GM20000 (cell line): ENCODE measurements at regions not wholly inside any gene's neighbourhood (a gene's known extent, or its start where the extent isn't known, plus 50 kb on each side); places are given as distances from the start of the nearest gene placed in this dataset.

Source experiments
- DNase-seq: peaks from one replicate; pipeline ENCODE4 v3.0.0; 2012; ENCODE audit warnings: low spot score
- TF ChIP-seq, protein P1 (sequence below): IDR thresholded peaks from 2 replicates; pipeline ENCODE4 v1.5.1; 2012; ENCODE audit warnings: mild to moderate bottlenecking, control low read depth; ENCODE audit errors: extremely low read depth, missing control alignments

DNA sequence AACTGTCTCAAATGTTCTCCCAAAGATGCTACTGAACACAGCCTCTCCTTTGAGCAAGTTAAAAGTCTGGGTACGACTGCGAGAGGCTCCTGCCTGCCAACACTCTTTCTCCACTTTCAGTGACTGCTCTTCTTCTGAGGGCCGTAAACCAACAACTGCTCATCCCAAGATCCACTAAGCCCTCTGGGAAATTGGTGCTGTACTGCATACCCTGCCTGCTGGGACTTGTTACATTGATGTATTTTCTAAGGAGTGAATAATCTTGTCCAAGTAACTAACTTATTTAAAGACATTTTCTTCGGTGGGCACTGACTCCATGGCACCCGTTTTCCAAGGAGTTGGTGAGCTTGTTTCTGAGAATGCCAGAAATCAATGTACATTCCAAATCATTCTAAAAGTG is 87.2 kb downstream of the ZNF280B start:
- no peak for DNase-seq
- TF ChIP-seq, protein P1, sequence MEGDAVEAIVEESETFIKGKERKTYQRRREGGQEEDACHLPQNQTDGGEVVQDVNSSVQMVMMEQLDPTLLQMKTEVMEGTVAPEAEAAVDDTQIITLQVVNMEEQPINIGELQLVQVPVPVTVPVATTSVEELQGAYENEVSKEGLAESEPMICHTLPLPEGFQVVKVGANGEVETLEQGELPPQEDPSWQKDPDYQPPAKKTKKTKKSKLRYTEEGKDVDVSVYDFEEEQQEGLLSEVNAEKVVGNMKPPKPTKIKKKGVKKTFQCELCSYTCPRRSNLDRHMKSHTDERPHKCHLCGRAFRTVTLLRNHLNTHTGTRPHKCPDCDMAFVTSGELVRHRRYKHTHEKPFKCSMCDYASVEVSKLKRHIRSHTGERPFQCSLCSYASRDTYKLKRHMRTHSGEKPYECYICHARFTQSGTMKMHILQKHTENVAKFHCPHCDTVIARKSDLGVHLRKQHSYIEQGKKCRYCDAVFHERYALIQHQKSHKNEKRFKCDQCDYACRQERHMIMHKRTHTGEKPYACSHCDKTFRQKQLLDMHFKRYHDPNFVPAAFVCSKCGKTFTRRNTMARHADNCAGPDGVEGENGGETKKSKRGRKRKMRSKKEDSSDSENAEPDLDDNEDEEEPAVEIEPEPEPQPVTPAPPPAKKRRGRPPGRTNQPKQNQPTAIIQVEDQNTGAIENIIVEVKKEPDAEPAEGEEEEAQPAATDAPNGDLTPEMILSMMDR: no peak

DNA sequence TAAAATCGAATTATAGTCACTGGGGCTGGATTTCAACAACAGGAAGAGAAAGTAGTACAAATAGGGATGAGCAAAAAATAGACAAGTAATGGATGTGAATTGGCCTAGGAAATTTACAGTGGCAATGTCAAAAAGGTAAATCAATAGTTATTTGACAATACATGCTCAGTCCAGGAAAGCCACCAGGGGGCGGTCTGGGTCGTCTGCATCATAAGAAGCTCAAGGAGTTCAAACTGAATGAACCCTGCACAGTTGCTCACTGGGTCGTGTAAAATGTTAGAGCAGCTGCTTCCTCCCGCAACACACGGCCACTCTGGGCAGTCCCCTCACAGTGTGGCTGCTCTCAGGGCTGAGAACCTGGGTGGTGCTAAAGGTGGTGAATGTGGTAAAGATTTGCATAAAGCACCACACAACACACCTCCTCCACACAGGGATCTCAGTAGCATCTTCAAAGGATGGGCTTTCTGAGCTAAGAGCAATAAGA is 85.9 kb downstream of the ZNF280B start:
- peak; percentile 85 for DNase-seq
- TF ChIP-seq, protein P1: peak; percentile 52

DNA sequence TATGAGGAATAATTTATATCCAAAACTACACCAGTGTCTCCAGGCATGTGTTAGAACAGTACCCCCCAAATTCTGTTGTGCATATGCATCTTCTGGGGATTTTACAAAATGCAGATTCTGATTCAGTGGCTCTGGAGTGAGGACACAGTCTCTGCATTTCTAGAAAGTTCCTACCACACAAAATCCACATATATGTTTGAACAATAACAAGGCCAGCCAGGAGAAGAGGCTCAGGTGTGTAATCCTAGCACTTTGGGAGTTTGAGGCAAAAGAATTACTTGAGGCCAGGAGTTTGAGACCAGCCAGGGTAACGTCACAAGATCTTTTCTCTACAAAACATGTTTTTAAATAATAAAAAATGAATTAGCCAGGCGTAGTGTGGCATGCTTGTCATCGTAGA is 84.9 kb downstream of the ZNF280B start:
- no peak for DNase-seq
- TF ChIP-seq, protein P1: no peak

DNA sequence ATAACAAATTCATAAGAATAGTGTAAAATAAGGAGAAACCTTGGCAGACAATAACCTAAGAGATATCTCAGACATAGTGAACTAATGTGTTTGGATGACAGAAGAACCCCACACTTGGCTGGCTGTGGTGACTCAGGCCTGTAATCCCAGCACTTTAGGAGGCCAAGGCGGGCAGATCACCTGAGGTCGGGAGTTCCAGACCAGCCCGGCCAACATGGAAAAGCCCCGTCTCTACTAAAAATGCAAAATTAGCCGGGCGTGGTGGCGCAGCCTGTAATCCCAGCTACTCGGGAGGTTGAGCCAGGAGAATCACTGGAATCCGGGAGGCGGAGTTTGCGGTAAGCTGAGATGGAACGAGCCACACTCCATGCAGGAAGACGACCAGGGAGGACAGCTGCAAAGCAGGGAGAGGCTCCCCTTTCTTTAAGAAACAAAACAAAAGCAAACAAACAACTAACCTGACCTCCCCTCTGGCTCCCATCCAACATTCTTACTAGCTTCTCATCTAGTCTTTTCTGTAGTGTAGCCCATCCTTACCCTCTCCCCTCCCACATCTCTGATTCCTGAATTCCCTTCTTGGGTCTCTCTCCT is 84.2 kb downstream of the ZNF280B start:
- TF ChIP-seq, protein P1: no peak
- DNase-seq: no peak

DNA sequence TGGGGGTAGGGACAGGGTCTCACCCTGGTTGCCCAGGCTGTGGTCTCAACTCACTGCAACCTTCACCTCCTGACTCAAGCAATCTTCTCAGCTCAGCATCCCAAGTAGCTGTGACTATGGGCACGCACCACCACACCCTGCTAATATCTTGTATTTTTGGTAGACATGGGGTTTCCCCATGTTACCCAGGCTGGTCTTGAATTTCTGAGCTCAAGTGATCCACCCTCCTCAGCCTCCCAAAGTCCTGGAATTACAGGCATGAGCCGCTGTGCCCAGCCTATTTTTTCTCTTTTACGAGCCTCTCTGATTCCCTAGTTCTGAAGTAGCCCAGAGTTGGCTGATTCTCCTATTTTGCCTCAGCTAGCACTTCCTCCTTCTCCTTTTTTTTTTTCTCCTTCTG is 83.6 kb downstream of the ZNF280B start:
- TF ChIP-seq, protein P1: no peak
- DNase-seq: no peak

- TF ChIP-seq, protein P1: no peak
- no peak for DNase-seq
Observed at GRCh38 chr22:22425356-22425755, 83.2 kb downstream of the ZNF280B start.

- DNase-seq: no peak
- TF ChIP-seq, protein P1: no peak
Observed at GRCh38 chr22:22425783-22426624, 82.5 kb downstream of the ZNF280B start.
